ENCODE measurements at regions not wholly inside any gene's neighbourhood (a gene's known extent, or its start where the extent isn't known, plus 50 kb on each side); places are given as distances from the start of the nearest gene placed in this dataset.
A peak's percentile ranks its signal among the peaks of the same experiment; 100 is the strongest.

DNA sequence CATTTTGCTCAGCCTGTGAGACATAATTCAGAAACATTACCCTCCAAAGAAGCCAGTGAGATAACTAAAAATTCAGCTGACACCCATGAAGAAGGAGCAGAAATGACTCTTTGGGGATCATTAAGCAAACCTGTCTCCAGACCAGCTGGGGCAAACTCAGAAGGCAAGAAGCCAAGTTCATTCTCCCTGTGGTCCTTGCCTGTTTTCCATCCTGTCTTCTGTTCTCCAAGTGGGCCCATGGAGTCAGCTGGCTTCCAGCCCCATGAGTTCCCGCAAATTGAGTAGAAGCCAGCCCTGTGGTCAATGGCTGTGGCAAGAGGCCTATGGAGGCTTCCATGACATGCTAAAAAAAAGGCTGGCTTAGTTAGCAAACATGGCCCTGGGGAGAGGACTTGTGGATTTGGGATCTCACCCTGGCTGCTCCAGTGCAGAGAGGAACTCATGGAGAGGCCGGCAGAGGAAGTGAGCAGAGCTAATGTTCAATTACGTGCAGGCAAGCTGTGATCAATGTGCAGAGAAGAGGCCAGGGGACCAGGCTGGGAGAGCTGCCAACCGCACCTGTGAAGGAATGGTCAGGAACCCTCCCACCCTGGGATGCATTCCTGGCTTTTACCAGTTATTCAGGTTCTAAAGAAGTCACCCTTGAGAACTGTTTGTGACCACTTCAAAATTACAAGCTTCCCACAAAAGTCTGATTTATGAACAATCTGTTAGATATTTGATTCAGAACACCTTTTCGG lies 229.1 kb downstream of the TSHZ3 start:
- no peak for DNase-seq

- DNase-seq = no peak
These were observed 230.2 kb downstream of the TSHZ3 start for GRCh38 chr19:31118986-31119385.

DNA sequence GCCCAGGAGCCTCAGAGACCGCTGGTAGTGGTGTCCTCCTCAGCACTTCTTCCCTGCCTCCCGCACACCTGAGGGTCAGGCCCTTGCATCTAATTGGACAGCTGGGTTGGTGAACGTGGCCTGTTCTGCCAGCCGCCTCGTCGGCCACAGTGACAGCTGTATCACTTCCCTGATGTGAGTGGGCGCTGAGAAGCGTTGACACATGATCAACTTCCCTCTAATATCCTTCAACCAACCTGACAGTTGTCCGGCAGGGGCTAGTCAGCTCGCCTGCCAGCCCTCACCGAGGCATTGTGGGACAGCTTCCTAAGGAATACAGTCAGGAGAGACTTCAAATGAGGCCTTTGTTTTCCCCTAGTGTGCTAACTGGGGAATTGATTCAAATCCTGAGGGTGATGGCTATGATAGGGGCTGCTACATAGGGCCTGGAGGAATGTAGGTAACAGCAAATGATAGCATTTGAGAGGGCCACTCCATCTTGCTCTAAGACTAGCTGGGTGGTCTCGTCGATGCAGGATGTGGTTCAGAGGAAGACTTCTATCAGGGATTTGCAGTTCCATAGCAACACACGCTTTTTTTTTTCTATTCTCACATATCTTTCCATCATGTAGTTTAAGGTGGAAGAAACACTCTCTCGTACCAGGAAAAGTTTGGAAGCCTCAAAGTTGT lies 230.8 kb downstream of the TSHZ3 start:
- DNase-seq = no peak

- DNase-seq = no peak
These were observed 234.7 kb downstream of the TSHZ3 start for GRCh38 chr19:31114585-31114984.

- no peak for DNase-seq
These were observed 235.9 kb downstream of the TSHZ3 start for GRCh38 chr19:31113293-31113692.

GRCh38 chr19:31112158-31112557 lies 237.1 kb downstream of the TSHZ3 start:
- DNase-seq = no peak

GRCh38 chr19:31111741-31112140 lies 237.5 kb downstream of the TSHZ3 start:
- no peak for DNase-seq

- DNase-seq = no peak
These were observed 238.9 kb downstream of the TSHZ3 start for GRCh38 chr19:31110336-31110735.

- DNase-seq = peak; percentile 57
These were observed 239.6 kb downstream of the TSHZ3 start for GRCh38 chr19:31109636-31110035.

GRCh38 chr19:31107096-31107495 lies 242.1 kb downstream of the TSHZ3 start:
- DNase-seq = no peak

GRCh38 chr19:31105761-31106160 lies 243.5 kb downstream of the TSHZ3 start:
- no peak for DNase-seq

DNA sequence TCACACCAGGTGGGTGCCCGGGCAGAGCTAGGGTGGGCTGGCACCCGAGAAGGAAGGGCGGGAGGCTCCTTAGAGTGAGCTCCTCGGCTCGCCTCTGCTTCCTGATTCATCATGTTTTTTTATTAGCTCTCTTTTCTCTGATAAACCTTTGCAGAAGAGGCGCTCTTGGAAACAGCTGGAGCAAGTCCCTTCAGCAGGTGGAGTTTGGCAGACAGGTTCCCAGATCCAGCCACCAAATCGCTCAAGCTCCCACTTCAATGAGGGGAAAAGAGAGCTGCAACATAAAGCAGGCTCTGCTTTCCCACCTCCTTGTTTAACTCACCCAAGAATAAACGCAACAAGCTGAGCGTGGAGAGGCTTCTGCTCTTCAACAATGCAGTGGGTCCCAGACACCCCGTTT lies 244.8 kb downstream of the TSHZ3 start:
- DNase-seq = no peak

GRCh38 chr19:31103228-31103627 lies 246.0 kb downstream of the TSHZ3 start:
- DNase-seq = no peak

GRCh38 chr19:31102674-31103073 lies 246.6 kb downstream of the TSHZ3 start:
- no peak for DNase-seq

DNA sequence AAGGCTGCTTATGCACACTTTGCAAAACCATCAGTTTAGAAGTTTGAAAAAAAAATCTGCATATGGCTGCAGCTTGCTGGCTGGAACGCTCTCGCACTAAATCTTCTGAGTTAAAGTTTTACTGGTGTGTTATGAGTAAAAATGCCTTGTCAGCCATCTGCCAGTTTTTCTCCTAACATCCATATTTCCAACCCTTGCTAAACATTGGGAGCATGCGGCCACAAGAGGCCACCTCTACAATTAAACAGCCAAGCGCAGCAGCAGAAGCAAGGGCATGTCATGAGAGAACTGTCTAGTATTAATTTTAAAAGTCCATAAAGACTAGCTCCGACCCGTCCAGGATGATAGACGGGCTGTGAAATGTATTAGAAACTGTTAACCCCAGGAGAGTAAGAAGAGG lies 248.3 kb downstream of the TSHZ3 start:
- DNase-seq = no peak

DNA sequence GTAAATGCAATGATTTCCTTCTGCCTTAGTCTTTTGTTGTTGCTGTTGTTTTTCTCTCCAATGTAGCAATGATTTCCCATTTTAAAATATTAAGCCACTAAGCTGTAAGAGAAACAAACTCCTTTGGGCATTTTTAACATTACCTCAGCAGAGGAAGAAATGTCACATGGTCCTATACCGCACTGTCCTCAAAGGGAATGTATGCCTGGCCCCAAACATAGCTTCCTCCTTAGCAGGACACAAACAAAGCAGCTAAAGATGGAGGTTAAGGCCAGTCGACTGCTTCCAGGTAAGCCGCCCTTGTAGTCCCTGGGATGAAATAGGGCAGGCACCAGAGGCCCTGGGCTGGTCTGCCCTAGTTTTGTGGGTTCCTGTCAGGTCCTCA lies 249.0 kb downstream of the TSHZ3 start:
- DNase-seq = no peak

GRCh38 chr19:31099515-31100205 lies 249.6 kb downstream of the TSHZ3 start:
- DNase-seq = no peak

DNA sequence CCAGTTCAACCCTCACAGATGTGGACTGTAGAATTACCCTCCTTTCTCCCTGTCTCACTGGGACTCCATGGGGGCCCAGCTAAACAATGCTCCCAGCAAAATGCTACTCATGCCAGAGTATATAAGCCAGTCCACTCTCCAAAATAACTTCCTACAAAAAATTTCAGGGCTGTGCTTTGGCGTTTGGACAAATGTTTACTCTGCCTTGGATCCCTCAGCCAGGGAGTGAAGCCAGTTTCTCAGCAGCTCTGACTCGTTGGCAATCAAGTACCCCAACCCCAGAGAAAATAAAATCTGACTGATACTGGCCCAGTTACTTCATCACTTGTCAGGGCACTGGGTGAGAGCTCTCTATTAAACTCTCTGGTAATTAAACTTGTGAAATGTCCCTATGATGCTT lies 250.4 kb downstream of the TSHZ3 start:
- DNase-seq = no peak

DNA sequence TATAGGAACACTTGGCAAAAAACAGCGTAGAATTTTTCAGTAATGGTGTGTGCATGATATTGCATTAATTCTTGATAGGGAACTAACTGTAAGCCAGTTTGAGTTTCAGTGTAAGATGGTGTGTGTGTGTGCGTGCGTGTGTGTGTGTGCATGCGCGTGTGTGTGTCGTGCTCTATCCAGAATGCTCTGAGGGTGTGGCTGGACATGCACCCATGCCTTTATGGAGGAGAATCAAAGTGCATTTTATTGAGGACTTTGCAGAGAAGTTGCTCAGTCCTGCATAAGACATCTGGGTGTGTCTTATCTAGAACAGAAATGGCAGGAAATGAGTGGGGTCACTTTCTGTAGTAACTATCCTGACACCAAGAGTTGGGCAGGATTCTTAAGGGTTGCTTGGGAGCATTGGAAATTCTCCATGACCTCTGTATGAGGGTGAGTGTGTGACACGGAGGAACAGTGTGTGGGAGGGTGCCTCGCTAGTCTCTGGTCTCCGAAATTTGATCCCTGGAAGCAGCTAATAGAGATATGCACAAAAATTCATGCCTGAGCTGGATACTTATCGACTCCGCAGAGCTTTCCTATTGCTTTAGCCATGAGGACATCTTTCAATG lies 252.2 kb downstream of the TSHZ3 start:
- DNase-seq = no peak

DNA sequence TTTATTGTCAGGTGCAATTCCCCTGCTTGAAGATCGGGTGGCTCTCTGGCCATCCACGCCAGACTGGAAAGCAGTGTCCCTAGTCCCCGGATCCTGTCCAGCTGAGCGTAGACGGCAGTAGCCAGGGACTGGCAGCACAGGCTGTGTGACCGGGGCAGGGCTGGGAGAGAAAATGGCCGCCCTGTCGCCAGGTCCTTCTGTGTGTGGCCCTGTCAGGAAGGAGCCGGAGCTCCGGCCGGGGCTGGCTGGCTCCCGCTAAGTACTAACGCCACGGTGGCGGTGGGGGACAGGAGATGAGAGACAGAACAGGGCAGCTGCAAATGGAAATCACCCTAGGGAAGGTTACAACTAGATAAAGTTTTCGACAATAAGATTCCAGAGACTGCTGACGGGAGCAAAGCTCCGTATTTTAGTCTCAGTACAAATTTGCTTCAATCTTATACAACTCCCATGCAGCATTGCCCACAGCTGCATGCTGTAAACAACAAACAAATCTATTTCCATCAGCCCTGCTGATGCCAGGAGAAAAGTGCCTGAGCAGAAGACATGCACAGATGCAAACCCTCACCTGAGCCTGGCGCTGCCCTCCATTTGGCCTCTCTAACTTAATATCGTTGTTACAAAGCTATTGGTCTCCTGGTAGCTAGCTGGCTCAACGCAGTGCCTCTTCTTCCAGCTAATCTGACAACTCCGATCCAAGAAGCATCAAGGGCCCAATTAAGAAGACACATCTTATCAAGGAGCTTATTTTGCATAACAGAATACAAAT lies 253.0 kb downstream of the TSHZ3 start:
- no peak for DNase-seq

GRCh38 chr19:31095100-31095804 lies 254.0 kb downstream of the TSHZ3 start:
- DNase-seq = no peak

DNA sequence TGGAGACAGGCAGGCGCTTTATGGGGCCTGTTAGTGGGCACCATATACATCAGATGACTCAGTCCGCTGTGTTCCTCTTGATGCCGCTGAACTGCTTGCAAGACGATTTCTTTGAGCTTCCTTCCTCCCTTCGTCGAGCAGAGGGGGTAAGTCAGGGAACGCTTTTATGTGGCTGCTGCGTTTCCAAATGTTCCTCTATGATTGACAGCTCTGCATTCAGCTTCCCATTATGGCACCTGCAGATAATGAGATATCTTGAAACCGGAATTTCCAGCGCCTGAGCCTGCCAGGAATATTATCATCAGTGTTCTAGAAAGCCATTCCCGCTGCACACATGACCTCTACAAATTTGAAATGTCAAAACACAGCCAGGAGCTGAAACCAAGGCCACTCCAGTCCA lies 257.0 kb downstream of the TSHZ3 start:
- no peak for DNase-seq

All from NCI-H1105 treated with DMSO at 0.1 percent for 48 hours (cell line).